ENCODE measurements at regions not wholly inside any gene's neighbourhood (a gene's known extent, or its start where the extent isn't known, plus 50 kb on each side); places are given as distances from the start of the nearest gene placed in this dataset.

GRCh38 chr1:94591823-94592570 is 50.4 kb upstream of the F3 start:
- no peak for TF ChIP-seq CTCF (IDR thresholded peaks at IDR 0.05; ENCODE audit: insufficient read depth, low read length, severe bottlenecking)
- FAIRE-seq: peak; percentile 13

More at GRCh38 chr1:94591823-94592570, 50.4 kb upstream of the F3 start:
- Histone ChIP-seq H3K27me3 (ENCODE audit: control insufficient read depth, insufficient read depth, low read length) (no peaks in the 10 kb centered on the region), H3K4me3 (ENCODE audit: low read depth, low read length) (no peak overlapping the region), H3K36me3 (ENCODE audit: control insufficient read depth, insufficient read depth, low read length) (no peaks in the 10 kb centered on the region)
- no peak for DNase-seq (ENCODE audit: low read depth)

Measured in bronchial epithelial cell (primary cell).